ENCODE measurements at regions not wholly inside any gene's neighbourhood (a gene's known extent, or its start where the extent isn't known, plus 50 kb on each side); places are given as distances from the start of the nearest gene placed in this dataset.

- no peak overlapping the region for H3K4me2 ChIP-seq (ENCODE audit: insufficient read depth, low read length)
- no peaks in the 10 kb centered on the region for H3K9me1 ChIP-seq (ENCODE audit: control insufficient read depth, insufficient read depth, low read length)
- no peaks in the 10 kb centered on the region; the same call in 1 of the 2 replicates for H3K9me3 ChIP-seq (replicated peaks; ENCODE audit: control insufficient read depth, insufficient read depth, low read depth, low read length)
- H2AFZ ChIP-seq (ENCODE audit: low read depth, low read length), result no peak overlapping the region
- ChIA-PET POLR2A (interaction anchor here (0.7 kb wide), 1 partner anchor 148 kb away, joined by 3 read pairs; no protein-coding TSS in a partner anchor), CTCF (ENCODE audit: low intra/inter-chr PET ratio) (no interaction called here)
- FAIRE-seq, result no peak
- no peak for ATAC-seq
- no peaks in the 10 kb centered on the region for H4K20me1 ChIP-seq (replicated peaks; ENCODE audit: control insufficient read depth, insufficient read depth, low read length)
- no peaks in the 10 kb centered on the region for H3K79me2 ChIP-seq (ENCODE audit: control insufficient read depth, insufficient read depth, low read length)
- WGBS (ENCODE audit: insufficient coverage, low coverage, missing lambda C conversion rate), result 0% methylated on average over 3 of the region's 3 CpGs
- H3K4me3 ChIP-seq, result no peak overlapping the region
- H3K4me1 ChIP-seq (replicated peaks in 1 of 2; ENCODE audit: control insufficient read depth in 2 of 2, insufficient read depth in 2 of 2, low read length in 2 of 2), result no peaks in the 10 kb centered on the region
- no peak for TF ChIP-seq HMGN3 (IDR thresholded peaks at IDR 0.05; ENCODE audit: borderline replicate concordance, extremely low read depth, insufficient read length, low read depth, low read length)
- TF ChIP-seq ZNF133 (CRISPR knock-in tag; IDR thresholded peaks at IDR 0.05), result no peak
- TF ChIP-seq ARID2 (IDR thresholded peaks at IDR 0.05), result no peak
- TF ChIP-seq CSDE1 (IDR thresholded peaks at IDR 0.05), result no peak
- no peak for TF ChIP-seq ZNF655 (CRISPR knock-in tag; IDR thresholded peaks at IDR 0.05)
- BruUV-seq (replicated peaks), result no TSS peak
- no peak for DNase-seq (ENCODE audit: extremely low read depth in 1 of 4, low spot score in 3 of 4)
- in situ Hi-C loops (cut with MboI), result no loop called here
- intact Hi-C loops (cut with micrococcal nuclease), result no loop called here
- H3K9ac ChIP-seq (ENCODE audit: insufficient read depth in 1 of 2, low read depth in 2 of 2, low read length in 2 of 2), result no peak overlapping the region
- H3K36me3 ChIP-seq (ENCODE audit: control insufficient read depth, insufficient read depth, low read length), result no peaks in the 10 kb centered on the region
- no peak overlapping the region for H3K27ac ChIP-seq (ENCODE audit: extremely low read depth, low read depth, low read length)
- H3K27me3 ChIP-seq (ENCODE audit: control insufficient read depth in 2 of 2, insufficient read depth in 2 of 2, low read length in 2 of 2), result peaks cover 0 to 14% of the 10 kb centered on the region in 2 experiments; a peak in 1 of 5 replicates
Measured at GRCh38 chr2:2757764-2758163, 426.7 kb upstream of the MYT1L start.

GRCh38 chr2:2756886-2757285 lies 425.8 kb upstream of the MYT1L start:
- no peak overlapping the region for H3K4me3 ChIP-seq
- intact Hi-C loops (cut with micrococcal nuclease), result no loop called here
- in situ Hi-C loops (cut with MboI), result no loop called here
- no peak overlapping the region for H3K27ac ChIP-seq (ENCODE audit: extremely low read depth, low read depth, low read length)
- FAIRE-seq, result no peak
- H3K9me3 ChIP-seq (replicated peaks; ENCODE audit: control insufficient read depth, insufficient read depth, low read depth, low read length), result no peaks in the 10 kb centered on the region; the same call in 1 of the 2 replicates
- no peaks in the 10 kb centered on the region for H3K9me1 ChIP-seq (ENCODE audit: control insufficient read depth, insufficient read depth, low read length)
- H3K36me3 ChIP-seq (ENCODE audit: control insufficient read depth, insufficient read depth, low read length), result no peaks in the 10 kb centered on the region
- no peak for ATAC-seq
- TF ChIP-seq PPARD (CRISPR knock-in tag; IDR thresholded peaks at IDR 0.05) (no peak), HES1 (IDR thresholded peaks at IDR 0.05; ENCODE audit: low read depth) (no peak), U2AF2 (optimal IDR thresholded peaks at IDR 0.05; ENCODE audit: low read depth, low read length) (no peak), CCNT2 (IDR thresholded peaks at IDR 0.05; ENCODE audit: borderline replicate concordance, extremely low read depth, insufficient read length, low read depth, low read length) (no peak)
- H3K4me1 ChIP-seq (replicated peaks in 1 of 2; ENCODE audit: control insufficient read depth in 2 of 2, insufficient read depth in 2 of 2, low read length in 2 of 2), result no peaks in the 10 kb centered on the region
- no peaks in the 10 kb centered on the region for H4K20me1 ChIP-seq (replicated peaks; ENCODE audit: control insufficient read depth, insufficient read depth, low read length)
- 0% methylated on average over 7 of the region's 7 CpGs for WGBS (ENCODE audit: insufficient coverage, low coverage, missing lambda C conversion rate)
- no peaks in the 10 kb centered on the region for H3K79me2 ChIP-seq (ENCODE audit: control insufficient read depth, insufficient read depth, low read length)
- CTCF ChIA-PET (ENCODE audit: low intra/inter-chr PET ratio), result no interaction called here
- H3K4me2 ChIP-seq (ENCODE audit: insufficient read depth, low read length), result no peak overlapping the region
- H3K9ac ChIP-seq (ENCODE audit: insufficient read depth in 1 of 2, low read depth in 2 of 2, low read length in 2 of 2), result no peak overlapping the region
- H3K27me3 ChIP-seq (ENCODE audit: control insufficient read depth in 2 of 2, insufficient read depth in 2 of 2, low read length in 2 of 2), result peaks cover 0 to 5% of the 10 kb centered on the region in 2 experiments; a peak in 1 of 5 replicates
- POLR2A ChIA-PET, result no interaction called here
- no peak overlapping the region for H2AFZ ChIP-seq (ENCODE audit: low read depth, low read length)
- BruUV-seq (replicated peaks), result no TSS peak
- DNase-seq (ENCODE audit: extremely low read depth in 1 of 4, low spot score in 3 of 4), result no peak

Data from K562 (cell line).